ENCODE measurements at regions not wholly inside any gene's neighbourhood (a gene's known extent, or its start where the extent isn't known, plus 50 kb on each side); places are given as distances from the start of the nearest gene placed in this dataset.
"Not testable (repeated sequence)": the region's sequence is repeated elsewhere in the genome, so short reads cannot be mapped to it uniquely, and the experiment has no call there.

- not testable (repeated sequence) for TF ChIP-seq POLR2A, CTCF, EP300 (IDR thresholded peaks at IDR 0.05)
Observed at GRCh38 chr17:15832921-15833480, 100.9 kb downstream of the TBC1D26 start.

Measured in tibial nerve (tissue), 4 donors.